H1 (cell line): ENCODE measurements at regions not wholly inside any gene's neighbourhood (a gene's known extent, or its start where the extent isn't known, plus 50 kb on each side); places are given as distances from the start of the nearest gene placed in this dataset.

Experiments used
- SP2 ChIP-seq: IDR thresholded peaks from 2 replicates; pipeline ENCODE4 v1.6.1; 2012; ENCODE audit warnings: mild to moderate bottlenecking, low read length, inconsistent platforms
- SRF ChIP-seq: IDR thresholded peaks from 2 replicates; pipeline ENCODE4 v1.6.1; 2011; ENCODE audit warnings: mild to moderate bottlenecking, low read depth, low read length, moderate library complexity
- SUZ12 ChIP-seq: fragments of 200-600 bp; sonication (generic); IDR thresholded peaks from 2 replicates; pipeline ENCODE4 v1.6.1; 2012; ENCODE audit warnings: mild to moderate bottlenecking, inconsistent platforms, low read length, moderate library complexity, mixed read lengths
- TEAD4 ChIP-seq: IDR thresholded peaks from 2 replicates; pipeline ENCODE4 v1.6.1; 2012; ENCODE audit warnings: low read depth, low read length, inconsistent platforms, mixed read lengths
- TF ChIP-seq, protein P1 (sequence below), 3 experiments: IDR thresholded peaks; 1 replicate in 2 of 3; 2 replicates in 1 of 3; pipeline versions ENCODE4 v1.5.1 to v1.6.1; 2011; ENCODE audit warnings: low read length in 3 of 3, mild to moderate bottlenecking in 3 of 3, inconsistent platforms in 2 of 3, low read depth in 1 of 3, moderate library complexity in 1 of 3; ENCODE audit not compliant: insufficient read depth in 1 of 3; ENCODE audit errors: control extremely low read depth in 1 of 3

- TF ChIP-seq, protein P1, sequence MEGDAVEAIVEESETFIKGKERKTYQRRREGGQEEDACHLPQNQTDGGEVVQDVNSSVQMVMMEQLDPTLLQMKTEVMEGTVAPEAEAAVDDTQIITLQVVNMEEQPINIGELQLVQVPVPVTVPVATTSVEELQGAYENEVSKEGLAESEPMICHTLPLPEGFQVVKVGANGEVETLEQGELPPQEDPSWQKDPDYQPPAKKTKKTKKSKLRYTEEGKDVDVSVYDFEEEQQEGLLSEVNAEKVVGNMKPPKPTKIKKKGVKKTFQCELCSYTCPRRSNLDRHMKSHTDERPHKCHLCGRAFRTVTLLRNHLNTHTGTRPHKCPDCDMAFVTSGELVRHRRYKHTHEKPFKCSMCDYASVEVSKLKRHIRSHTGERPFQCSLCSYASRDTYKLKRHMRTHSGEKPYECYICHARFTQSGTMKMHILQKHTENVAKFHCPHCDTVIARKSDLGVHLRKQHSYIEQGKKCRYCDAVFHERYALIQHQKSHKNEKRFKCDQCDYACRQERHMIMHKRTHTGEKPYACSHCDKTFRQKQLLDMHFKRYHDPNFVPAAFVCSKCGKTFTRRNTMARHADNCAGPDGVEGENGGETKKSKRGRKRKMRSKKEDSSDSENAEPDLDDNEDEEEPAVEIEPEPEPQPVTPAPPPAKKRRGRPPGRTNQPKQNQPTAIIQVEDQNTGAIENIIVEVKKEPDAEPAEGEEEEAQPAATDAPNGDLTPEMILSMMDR (IDR thresholded peaks at IDR 0.05; ENCODE audit: control extremely low read depth in 1 of 3, insufficient read depth in 1 of 3, low read depth in 1 of 3, low read length in 3 of 3), result no peak
- TF ChIP-seq SRF (no peak), SUZ12 (no peak), SP2 (no peak), TEAD4 (no peak)
Measured at GRCh38 chr16:76885776-76886537, 305.0 kb upstream of the MON1B start (continued).
